ENCODE measurements at regions not wholly inside any gene's neighbourhood (a gene's known extent, or its start where the extent isn't known, plus 50 kb on each side); places are given as distances from the start of the nearest gene placed in this dataset.
A peak's percentile ranks its signal among the peaks of the same experiment; 100 is the strongest.

DNA sequence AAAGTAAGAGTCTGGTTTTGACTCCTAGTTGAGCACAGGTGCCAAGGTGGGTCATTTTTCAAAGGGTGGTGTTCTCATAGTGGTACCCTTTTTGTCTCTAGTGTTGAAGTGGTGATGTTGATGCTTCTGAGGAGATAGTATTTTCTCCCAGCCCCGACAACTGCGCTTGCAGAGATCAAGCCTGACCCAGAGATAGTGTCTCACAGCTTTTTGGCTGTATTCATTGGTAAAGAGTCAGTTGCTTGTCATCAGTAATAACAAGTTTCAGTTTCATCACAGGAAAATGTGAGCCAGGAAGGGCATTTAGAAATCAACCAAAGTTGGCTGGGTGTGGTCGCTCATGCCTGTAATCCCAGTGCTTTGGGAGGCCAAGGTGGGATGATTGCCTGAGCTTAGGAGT is 139.3 kb downstream of the NFKBIZ start:
- no peak overlapping the region for H3K4me3 Mint-ChIP-seq (ENCODE audit: unreplicated experiment)
- no peak for TF ChIP-seq CTCF (IDR thresholded peaks at IDR 0.05; ENCODE audit: unreplicated experiment)
- H3K27ac Mint-ChIP-seq (ENCODE audit: low read depth, unreplicated experiment), result no peak overlapping the region
- peak; percentile 30 for DNase-seq (ENCODE audit: unreplicated experiment)
- CTCF ChIA-PET, result interaction anchor here (0.6 kb wide), 1 partner anchor 20 kb away, joined by 5 read pairs; no protein-coding TSS in a partner anchor
- POLR2A ChIA-PET, result interaction anchor here (1.4 kb wide), 1 partner anchor 11 kb away, joined by 3 read pairs; no protein-coding TSS in a partner anchor
- no peaks in the 10 kb centered on the region for H3K36me3 Mint-ChIP-seq (ENCODE audit: insufficient read depth, unreplicated experiment)
- intact Hi-C loops (cut with micrococcal nuclease), result no loop called here
- no peaks in the 10 kb centered on the region for H3K27me3 Mint-ChIP-seq (ENCODE audit: insufficient read depth, unreplicated experiment)
- peaks cover 14% of the 10 kb centered on the region for H3K4me1 Mint-ChIP-seq (ENCODE audit: insufficient read depth, unreplicated experiment)
- BruUV-seq (replicated peaks), result no TSS peak
- H3K9me3 Mint-ChIP-seq (ENCODE audit: unreplicated experiment), result no peaks in the 10 kb centered on the region

DNA sequence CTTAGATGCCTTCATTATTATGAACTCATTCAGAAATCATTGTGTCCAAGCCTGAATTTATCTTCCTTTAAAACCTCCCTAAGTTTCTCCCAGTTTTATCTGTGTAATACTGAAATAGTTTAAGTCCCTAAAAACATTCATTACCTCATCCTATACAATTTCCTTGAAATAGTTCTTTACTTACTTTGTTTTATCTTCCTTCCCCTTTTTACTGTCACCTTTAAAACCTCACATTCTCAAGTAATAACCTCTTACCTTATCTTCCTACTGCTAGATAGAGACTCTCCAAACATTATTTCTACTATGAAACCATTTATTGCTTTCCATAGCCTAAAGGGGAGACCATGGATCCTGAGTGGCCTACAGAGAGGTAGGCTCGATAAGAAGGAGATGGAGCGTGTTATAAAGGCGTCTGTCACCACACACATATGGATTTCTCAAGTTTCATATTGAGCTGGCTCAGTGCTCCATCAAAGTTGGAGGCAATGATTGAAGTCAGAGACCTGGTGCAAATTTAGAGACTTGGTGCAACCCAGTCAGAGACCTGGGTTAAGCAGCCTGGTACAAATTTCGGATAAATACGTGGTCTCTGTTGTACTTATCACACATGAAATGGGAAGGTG is 140.4 kb downstream of the NFKBIZ start:
- Mint-ChIP-seq H3K36me3 (ENCODE audit: insufficient read depth, unreplicated experiment) (no peaks in the 10 kb centered on the region), H3K4me1 (ENCODE audit: insufficient read depth, unreplicated experiment) (peaks cover 16% of the 10 kb centered on the region), H3K4me3 (ENCODE audit: unreplicated experiment) (no peak overlapping the region), H3K27ac (ENCODE audit: low read depth, unreplicated experiment) (no peak overlapping the region), H3K9me3 (ENCODE audit: unreplicated experiment) (no peaks in the 10 kb centered on the region), H3K27me3 (ENCODE audit: insufficient read depth, unreplicated experiment) (no peaks in the 10 kb centered on the region)
- CTCF ChIA-PET, result interaction anchor here (0.5 to 1.0 kb wide), 2 partner anchors 8 to 236 kb away, joined by 3 to 4 read pairs; no protein-coding TSS in a partner anchor
- intact Hi-C loops (cut with micrococcal nuclease), result loop anchor here (10.0 kb wide), 1 partner anchor 235 kb away; no protein-coding TSS in a partner anchor
- no peak for TF ChIP-seq CTCF (IDR thresholded peaks at IDR 0.05; ENCODE audit: unreplicated experiment)
- DNase-seq (ENCODE audit: unreplicated experiment), result no peak
- POLR2A ChIA-PET, result interaction anchor here (1.4 kb wide), 2 partner anchors 12 to 162 kb away, joined by 3 to 4 read pairs; no protein-coding TSS in a partner anchor
- BruUV-seq (replicated peaks), result no TSS peak

DNA sequence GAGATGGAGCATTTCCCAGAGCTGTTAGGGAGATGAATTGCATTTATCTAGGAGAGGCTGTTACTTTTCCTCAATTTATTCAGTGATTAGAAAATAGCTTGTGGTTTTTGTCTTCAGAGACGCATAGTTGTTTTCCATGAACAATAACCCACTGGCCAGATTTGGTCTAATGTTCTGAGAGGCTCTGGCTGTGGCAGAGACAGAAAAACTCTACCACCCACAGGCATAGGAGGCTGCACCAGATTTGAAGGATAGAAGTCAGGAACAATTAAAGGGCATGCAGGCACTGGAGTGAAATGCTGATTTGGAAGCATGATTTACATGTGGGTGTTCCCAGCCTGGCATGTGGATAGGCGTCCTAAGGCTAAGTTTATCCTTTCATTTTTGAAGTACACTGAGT is 143.5 kb downstream of the NFKBIZ start:
- no TSS peak for BruUV-seq (replicated peaks)
- TF ChIP-seq CTCF (IDR thresholded peaks at IDR 0.05; ENCODE audit: unreplicated experiment), result no peak
- no peak for DNase-seq (ENCODE audit: unreplicated experiment)
- H3K4me3 Mint-ChIP-seq (ENCODE audit: unreplicated experiment), result no peak overlapping the region
- ChIA-PET POLR2A (interaction anchor here (0.6 to 2.4 kb wide), 3 partner anchors 57 to 168 kb away, joined by 3 to 10 read pairs (median 4); partner anchors contain the start of gene NFKBIZ), CTCF (interaction anchor here (1.4 kb wide), 1 partner anchor 12 kb away, joined by 4 read pairs; no protein-coding TSS in a partner anchor)
- H3K9me3 Mint-ChIP-seq (ENCODE audit: unreplicated experiment), result peaks cover 4% of the 10 kb centered on the region
- H3K4me1 Mint-ChIP-seq (ENCODE audit: insufficient read depth, unreplicated experiment), result peaks cover 25% of the 10 kb centered on the region
- H3K36me3 Mint-ChIP-seq (ENCODE audit: insufficient read depth, unreplicated experiment), result no peaks in the 10 kb centered on the region
- H3K27me3 Mint-ChIP-seq (ENCODE audit: insufficient read depth, unreplicated experiment), result no peaks in the 10 kb centered on the region
- intact Hi-C loops (cut with micrococcal nuclease), result loop anchor here (10.0 kb wide), 1 partner anchor 232 kb away; no protein-coding TSS in a partner anchor
- H3K27ac Mint-ChIP-seq (ENCODE audit: low read depth, unreplicated experiment), result no peak overlapping the region

DNA sequence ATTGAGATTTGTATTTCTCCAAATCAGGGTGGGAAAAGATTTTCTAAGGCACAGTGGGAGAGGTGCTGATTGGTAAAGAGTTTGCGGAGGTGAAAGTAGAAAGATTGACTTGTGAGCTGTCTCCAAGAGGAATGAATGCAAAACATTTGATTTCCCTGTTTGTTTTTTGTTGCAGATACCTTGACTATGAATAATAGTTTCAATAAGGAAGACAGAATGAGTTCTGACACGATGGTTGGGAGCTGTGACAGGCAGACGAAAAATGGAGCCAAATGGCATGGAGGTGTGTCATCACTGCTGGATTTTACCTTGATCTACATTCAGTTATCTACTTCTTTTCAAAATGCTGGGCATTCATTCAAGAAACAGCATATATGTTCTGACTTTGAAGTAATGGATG is 145.1 kb downstream of the NFKBIZ start:
- H3K4me1 Mint-ChIP-seq (ENCODE audit: insufficient read depth, unreplicated experiment), result peaks cover 25% of the 10 kb centered on the region
- POLR2A ChIA-PET, result interaction anchor here (0.9 to 2.4 kb wide), 5 partner anchors 13 to 145 kb away, joined by 3 to 10 read pairs (median 4); partner anchors contain the start of gene NFKBIZ
- CTCF ChIA-PET, result interaction anchor here (1.4 kb wide), 1 partner anchor 14 kb away, joined by 4 read pairs; no protein-coding TSS in a partner anchor
- intact Hi-C loops (cut with micrococcal nuclease), result loop anchor here (10.0 kb wide), 1 partner anchor 230 kb away; no protein-coding TSS in a partner anchor
- no peak overlapping the region for H3K27ac Mint-ChIP-seq (ENCODE audit: low read depth, unreplicated experiment)
- H3K9me3 Mint-ChIP-seq (ENCODE audit: unreplicated experiment), result peaks cover 4% of the 10 kb centered on the region
- DNase-seq (ENCODE audit: unreplicated experiment), result peak; percentile 25
- H3K27me3 Mint-ChIP-seq (ENCODE audit: insufficient read depth, unreplicated experiment), result no peaks in the 10 kb centered on the region
- no peak for TF ChIP-seq CTCF (IDR thresholded peaks at IDR 0.05; ENCODE audit: unreplicated experiment)
- no TSS peak for BruUV-seq (replicated peaks)
- no peaks in the 10 kb centered on the region for H3K36me3 Mint-ChIP-seq (ENCODE audit: insufficient read depth, unreplicated experiment)
- H3K4me3 Mint-ChIP-seq (ENCODE audit: unreplicated experiment), result no peak overlapping the region
